CD4-positive, alpha-beta T cell (primary cell): ENCODE measurements at regions not wholly inside any gene's neighbourhood (a gene's known extent, or its start where the extent isn't known, plus 50 kb on each side); places are given as distances from the start of the nearest gene placed in this dataset.

Source experiments
- ATAC-seq: fragments of 200-7000 bp; cut with Tn5 transposase; one replicate; pipeline ENCODE4 v1.10.0; 2022; ENCODE audit warnings: mild to moderate bottlenecking; ENCODE audit not compliant: poor library complexity
- CTCF ChIA-PET: fragments of 350-600 bp; sonication (Branson Sonifier 250); formaldehyde crosslinking; loops from one replicate; lab custom pipeline; 2021; ENCODE audit warnings: antibody characterized with exemption, inconsistent platforms; lab: Charles Lee
- POLR2A ChIA-PET: fragments of 350-600 bp; sonication (Branson Sonifier 250); formaldehyde crosslinking; loops from one replicate; lab custom pipeline; 2021; ENCODE audit warnings: antibody characterized with exemption, inconsistent platforms; lab: Charles Lee
- DNase-seq, 14 experiments: peaks; one replicate each; pipeline ENCODE4 v3.0.0-alpha.2; 2013 to 2020; ENCODE audit warnings: mixed read lengths in 2 of 14
- H3K27ac ChIP-seq, 2 donors: one replicate each; pipeline versions ENCODE4 v1.5.1 to v1.7.0; 2013; ENCODE audit warnings: low read length in 2 of 2, low read depth in 1 of 2, mild to moderate bottlenecking in 1 of 2
- H3K27me3 ChIP-seq, 2 experiments: 1 replicate in 1 of 2; 2 replicates in 1 of 2; pipeline versions ENCODE4 v1.6.1 to v1.7.0; 2013; ENCODE audit warnings: low read length in 2 of 2, control low read depth in 1 of 2, mild to moderate bottlenecking in 1 of 2, moderate library complexity in 1 of 2; ENCODE audit not compliant: insufficient read depth in 2 of 2, control insufficient read depth in 1 of 2
- H3K36me3 ChIP-seq: one replicate; pipeline ENCODE4 v1.6.1; 2013; ENCODE audit warnings: low read length, control low read depth; ENCODE audit not compliant: insufficient read depth
- H3K4me1 ChIP-seq: one replicate; pipeline ENCODE4 v1.6.1; 2013; ENCODE audit warnings: low read length, control low read depth; ENCODE audit not compliant: insufficient read depth
- H3K4me3 ChIP-seq: one replicate; pipeline ENCODE4 v1.5.1; 2013; ENCODE audit warnings: mild to moderate bottlenecking, low read length, moderate library complexity
- H3K9me3 ChIP-seq, 2 experiments: 1 replicate in 1 of 2; 2 replicates in 1 of 2; pipeline versions ENCODE4 v1.6.1 to v1.7.0; 2013; ENCODE audit warnings: low read length in 2 of 2, mild to moderate bottlenecking in 2 of 2, control low read depth in 1 of 2, moderate library complexity in 1 of 2; ENCODE audit not compliant: control insufficient read depth in 1 of 2, insufficient read depth in 1 of 2
- H3K27ac Mint-ChIP-seq: one replicate; pipeline ENCODE4 v1.8.0; 2020; ENCODE audit warnings: mixed read lengths
- H3K27me3 Mint-ChIP-seq: one replicate; pipeline ENCODE4 v1.8.0; 2021; ENCODE audit warnings: mixed read lengths
- H3K36me3 Mint-ChIP-seq: one replicate; pipeline ENCODE4 v1.8.0; 2021; ENCODE audit warnings: low read depth, mixed read lengths
- H3K4me1 Mint-ChIP-seq: one replicate; pipeline ENCODE4 v1.8.0; 2021; ENCODE audit warnings: low read depth, mixed read lengths
- H3K4me3 Mint-ChIP-seq: one replicate; pipeline ENCODE4 v1.8.0; 2020; ENCODE audit warnings: mild to moderate bottlenecking, mixed read lengths
- H3K9me3 Mint-ChIP-seq: one replicate; pipeline ENCODE4 v1.8.0; 2020; ENCODE audit warnings: mixed read lengths
- CTCF ChIP-seq: fragments of 200-600 bp; IDR thresholded peaks from one replicate; pipeline ENCODE4 v1.8.0; 2022; ENCODE audit warnings: antibody characterized with exemption, mild to moderate bottlenecking
- intact Hi-C, 2 experiments: fragments of 100-400 bp; cut with DNase I in 1 of 2; cut with micrococcal nuclease in 1 of 2; formaldehyde crosslinking; loops; one replicate each; pipeline versions ENCODE4 v1.15.1 to v1.9.0; 2023 to 2025; cut with DNase I, micrococcal nuclease

GRCh38 chr3:14346191-14346590 is 56.2 kb upstream of the SLC6A6 start:
- DNase-seq (no peak), ATAC-seq (no peak)
- Mint-ChIP-seq H3K4me3 (no peak overlapping the region), H3K4me1 (no peaks in the 10 kb centered on the region), H3K36me3 (no peaks in the 10 kb centered on the region), H3K27me3 (peaks cover 6% of the 10 kb centered on the region), H3K9me3 (no peaks in the 10 kb centered on the region), H3K27ac (no peak overlapping the region)
- Histone ChIP-seq H3K27me3 (no peaks in the 10 kb centered on the region), H3K36me3 (no peaks in the 10 kb centered on the region), H3K4me1 (no peaks in the 10 kb centered on the region), H3K27ac (no peak overlapping the region), H3K4me3 (no peak overlapping the region), H3K9me3 (no peaks in the 10 kb centered on the region)
- ChIA-PET POLR2A (no interaction called here), CTCF (no interaction called here)
- intact Hi-C loops: no loop called here
- TF ChIP-seq CTCF: no peak

- DNase-seq: no peak
- TF ChIP-seq CTCF: no peak
- Mint-ChIP-seq H3K9me3 (no peaks in the 10 kb centered on the region), H3K36me3 (no peaks in the 10 kb centered on the region), H3K4me1 (no peaks in the 10 kb centered on the region), H3K27me3 (peaks cover 6% of the 10 kb centered on the region), H3K27ac (no peak overlapping the region), H3K4me3 (no peak overlapping the region)
- H3K27me3 ChIP-seq: no peaks in the 10 kb centered on the region
- intact Hi-C loops: no loop called here
- ATAC-seq: no peak
- H3K9me3 ChIP-seq: no peaks in the 10 kb centered on the region
- CTCF ChIA-PET: no interaction called here
- no peaks in the 10 kb centered on the region for H3K4me1 ChIP-seq
- H3K36me3 ChIP-seq: no peaks in the 10 kb centered on the region
- H3K4me3 ChIP-seq: no peak overlapping the region
- POLR2A ChIA-PET: no interaction called here
- no peak overlapping the region for H3K27ac ChIP-seq
Observed at GRCh38 chr3:14346642-14347041, 55.8 kb upstream of the SLC6A6 start.

- H3K4me3 Mint-ChIP-seq: no peak overlapping the region
- no peak overlapping the region for H3K27ac ChIP-seq
- peaks cover 0 to 1% of the 10 kb centered on the region in 2 experiments for H3K9me3 ChIP-seq
- H3K4me1 Mint-ChIP-seq: no peaks in the 10 kb centered on the region
- POLR2A ChIA-PET: no interaction called here
- H3K27me3 Mint-ChIP-seq: peaks cover 6% of the 10 kb centered on the region
- H3K27ac Mint-ChIP-seq: no peak overlapping the region
- DNase-seq (no peak), ATAC-seq (no peak)
- H3K36me3 ChIP-seq: no peaks in the 10 kb centered on the region
- no peaks in the 10 kb centered on the region for H3K36me3 Mint-ChIP-seq
- H3K4me3 ChIP-seq: no peak overlapping the region
- no peak for TF ChIP-seq CTCF
- CTCF ChIA-PET: no interaction called here
- H3K4me1 ChIP-seq: no peaks in the 10 kb centered on the region
- H3K9me3 Mint-ChIP-seq: no peaks in the 10 kb centered on the region
- H3K27me3 ChIP-seq: no peaks in the 10 kb centered on the region
- intact Hi-C loops: no loop called here
Observed at GRCh38 chr3:14347110-14347509, 55.3 kb upstream of the SLC6A6 start.
